ENCODE measurements at regions not wholly inside any gene's neighbourhood (a gene's known extent, or its start where the extent isn't known, plus 50 kb on each side); places are given as distances from the start of the nearest gene placed in this dataset.

DNA sequence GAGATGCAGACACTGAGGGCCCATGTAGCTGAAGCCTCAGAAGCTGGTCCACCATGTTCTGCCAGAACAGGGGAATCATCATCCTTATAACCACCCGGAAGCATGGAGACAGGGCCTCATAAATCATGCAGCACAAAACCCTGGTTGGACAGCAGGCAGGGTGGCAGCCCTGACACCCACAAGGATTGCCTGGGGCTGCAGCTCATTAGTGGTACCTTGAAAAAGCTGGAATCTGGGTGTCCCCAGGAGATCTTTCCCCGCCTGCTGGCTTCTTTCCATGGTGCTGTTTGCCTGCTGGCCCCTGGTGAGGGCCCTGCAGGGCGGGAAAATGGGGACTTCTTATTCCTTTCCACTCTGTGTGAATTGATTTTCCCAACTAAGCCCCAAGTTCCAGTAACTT, 50.6 kb upstream of the GGTLC1 start:
- TF ChIP-seq EZH2 (IDR thresholded peaks at IDR 0.05; ENCODE audit: low read length, missing control alignments) = no peak
- TF ChIP-seq, protein P1, sequence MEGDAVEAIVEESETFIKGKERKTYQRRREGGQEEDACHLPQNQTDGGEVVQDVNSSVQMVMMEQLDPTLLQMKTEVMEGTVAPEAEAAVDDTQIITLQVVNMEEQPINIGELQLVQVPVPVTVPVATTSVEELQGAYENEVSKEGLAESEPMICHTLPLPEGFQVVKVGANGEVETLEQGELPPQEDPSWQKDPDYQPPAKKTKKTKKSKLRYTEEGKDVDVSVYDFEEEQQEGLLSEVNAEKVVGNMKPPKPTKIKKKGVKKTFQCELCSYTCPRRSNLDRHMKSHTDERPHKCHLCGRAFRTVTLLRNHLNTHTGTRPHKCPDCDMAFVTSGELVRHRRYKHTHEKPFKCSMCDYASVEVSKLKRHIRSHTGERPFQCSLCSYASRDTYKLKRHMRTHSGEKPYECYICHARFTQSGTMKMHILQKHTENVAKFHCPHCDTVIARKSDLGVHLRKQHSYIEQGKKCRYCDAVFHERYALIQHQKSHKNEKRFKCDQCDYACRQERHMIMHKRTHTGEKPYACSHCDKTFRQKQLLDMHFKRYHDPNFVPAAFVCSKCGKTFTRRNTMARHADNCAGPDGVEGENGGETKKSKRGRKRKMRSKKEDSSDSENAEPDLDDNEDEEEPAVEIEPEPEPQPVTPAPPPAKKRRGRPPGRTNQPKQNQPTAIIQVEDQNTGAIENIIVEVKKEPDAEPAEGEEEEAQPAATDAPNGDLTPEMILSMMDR (conservative IDR thresholded peaks at IDR 0.05 in 1 of 2, IDR thresholded peaks at IDR 0.05 in 1 of 2; ENCODE audit: low read depth in 1 of 2, low read length in 2 of 2) = no peak

More for the DNA sequence above, 50.6 kb upstream of the GGTLC1 start:
- H3K27ac ChIP-seq (ENCODE audit: insufficient read depth, low read length) = no peak overlapping the region
- H2AFZ ChIP-seq (ENCODE audit: low read length) = no peak overlapping the region
- no peaks in the 10 kb centered on the region for H4K20me1 ChIP-seq (ENCODE audit: control insufficient read depth, extremely low read depth, insufficient read depth, low read length)
- no peak overlapping the region for H3K9ac ChIP-seq (ENCODE audit: insufficient read depth, low read length)
- no peaks in the 10 kb centered on the region for H3K9me3 ChIP-seq (ENCODE audit: control insufficient read depth, insufficient read depth, low read depth, low read length)
- DNase-seq (ENCODE audit: low read depth in 2 of 2) = no peak
- no peaks in the 10 kb centered on the region for H3K79me2 ChIP-seq (ENCODE audit: control insufficient read depth, insufficient read depth, low read length)
- no peak overlapping the region for H3K4me3 ChIP-seq (replicated peaks in 1 of 4; ENCODE audit: control extremely low read depth in 1 of 4, insufficient read depth in 1 of 4, low read depth in 3 of 4, low read length in 4 of 4)
- H3K4me2 ChIP-seq (ENCODE audit: extremely low read depth, insufficient read depth, low read length) = no peak overlapping the region
- H3K27me3 ChIP-seq (ENCODE audit: control insufficient read depth, insufficient read depth, low read length) = no peaks in the 10 kb centered on the region
- no peaks in the 10 kb centered on the region for H3K36me3 ChIP-seq (ENCODE audit: control insufficient read depth, insufficient read depth, low read length)
- H3K4me1 ChIP-seq (ENCODE audit: control insufficient read depth, extremely low read depth, insufficient read depth, low read length) = no peaks in the 10 kb centered on the region
